T-helper 1 cell treated with Interleukin-12 subunit alpha and Interleukin-12 subunit beta and Interleukin-4 antibody, amounts not matched to agents 30 ng/mL and 1 ng/mL, for 36 hours (primary cell): ENCODE measurements at regions not wholly inside any gene's neighbourhood (a gene's known extent, or its start where the extent isn't known, plus 50 kb on each side); places are given as distances from the start of the nearest gene placed in this dataset.

ENCODE experiments used
- intact Hi-C: fragments of 100-400 bp; cut with micrococcal nuclease; formaldehyde crosslinking; loops from one replicate; pipeline ENCODE4 v1.15.1; 2024

- intact Hi-C loops: loop anchor here (1.0 to 2.0 kb wide), 5 partner anchors 417 to 1951 kb away; no protein-coding TSS in a partner anchor
Measured at GRCh38 chr5:50963971-50964745, 297.7 kb downstream of the PARP8 start.

DNA sequence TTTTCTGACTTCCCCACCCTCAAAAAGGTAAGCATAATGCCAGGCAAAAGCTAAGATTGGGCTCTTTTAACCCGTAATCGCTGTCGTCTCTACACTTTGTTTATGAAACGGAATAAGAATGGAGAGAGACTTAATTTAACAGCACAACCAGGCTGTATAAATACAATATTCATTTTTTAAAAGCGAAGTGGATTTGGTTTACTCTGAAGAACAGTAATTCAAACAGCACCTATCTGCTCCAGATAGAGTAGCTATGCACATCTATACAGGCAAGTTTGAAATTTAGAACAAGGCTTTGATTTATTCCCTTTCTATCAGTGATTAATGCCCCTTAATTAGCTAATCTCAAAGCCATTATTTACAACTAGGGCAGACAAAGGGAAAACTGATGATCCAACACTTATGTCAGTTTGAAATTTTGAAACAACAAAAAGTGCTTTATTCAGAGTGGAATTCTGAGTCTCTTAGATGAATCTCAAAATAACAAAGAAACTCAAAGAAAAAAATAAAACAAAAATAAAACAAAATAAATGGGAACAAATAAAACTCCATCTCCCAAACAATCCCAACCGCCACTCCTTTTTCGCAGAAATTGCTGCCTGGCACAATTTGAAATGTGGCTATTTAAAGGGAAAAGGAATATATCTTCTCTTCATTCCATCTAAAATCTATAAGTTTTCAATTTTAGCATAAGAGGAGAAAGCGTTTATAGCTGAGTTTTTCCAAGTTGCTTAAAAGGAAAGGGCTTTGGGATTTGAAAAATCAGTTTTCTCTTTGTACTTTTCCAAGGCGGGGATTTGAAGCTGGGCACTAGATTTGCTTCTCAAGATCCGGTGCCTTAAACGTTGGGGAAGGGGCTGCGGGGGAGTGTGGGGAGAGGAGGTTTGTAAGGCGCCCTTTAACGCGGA lies 298.6 kb downstream of the PARP8 start:
- intact Hi-C loops: loop anchor here (2.0 kb wide), 1 partner anchor 1950 kb away; no protein-coding TSS in a partner anchor

DNA sequence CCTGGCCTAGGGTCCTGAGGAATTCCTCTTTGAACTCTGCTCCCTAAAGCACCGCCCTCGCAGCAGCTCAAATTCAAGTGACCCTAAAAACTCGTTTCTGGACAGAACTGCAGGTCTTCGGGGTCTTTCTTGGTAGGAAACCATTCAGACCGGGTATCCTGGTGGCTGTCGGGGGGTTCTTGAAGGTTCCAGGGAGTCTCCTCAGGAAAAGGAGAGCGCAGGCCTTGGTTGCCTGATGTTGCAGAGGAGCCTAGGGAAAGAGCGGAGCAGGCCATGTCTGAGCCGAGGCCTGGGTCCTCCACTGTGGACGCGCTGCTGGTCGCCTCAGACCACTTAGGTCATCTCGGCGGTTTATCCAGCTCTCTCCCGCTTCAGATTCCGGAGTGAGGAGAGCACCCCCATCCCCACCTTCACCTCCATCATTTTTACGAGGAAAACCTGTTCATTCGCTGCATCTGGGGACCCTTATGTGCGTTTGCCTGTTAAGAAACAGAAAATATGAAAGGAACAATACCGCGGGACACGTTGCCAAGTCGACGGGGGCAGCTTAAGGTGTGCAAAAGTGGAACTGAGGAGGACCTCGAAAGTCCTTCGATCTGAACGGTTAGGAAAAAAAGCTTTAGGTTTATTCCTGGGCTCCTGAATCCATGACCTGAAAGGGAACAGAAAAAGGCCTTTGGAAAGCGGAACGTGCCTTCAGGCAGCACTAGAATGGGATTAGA lies 299.4 kb downstream of the PARP8 start:
- intact Hi-C loops: loop anchor here (2.0 kb wide), 1 partner anchor 1949 kb away; no protein-coding TSS in a partner anchor

- intact Hi-C loops: no loop called here
Measured at GRCh38 chr5:50967009-50967562, 300.6 kb downstream of the PARP8 start.

GRCh38 chr5:50967563-50968355 lies 301.3 kb downstream of the PARP8 start:
- intact Hi-C loops: no loop called here

DNA sequence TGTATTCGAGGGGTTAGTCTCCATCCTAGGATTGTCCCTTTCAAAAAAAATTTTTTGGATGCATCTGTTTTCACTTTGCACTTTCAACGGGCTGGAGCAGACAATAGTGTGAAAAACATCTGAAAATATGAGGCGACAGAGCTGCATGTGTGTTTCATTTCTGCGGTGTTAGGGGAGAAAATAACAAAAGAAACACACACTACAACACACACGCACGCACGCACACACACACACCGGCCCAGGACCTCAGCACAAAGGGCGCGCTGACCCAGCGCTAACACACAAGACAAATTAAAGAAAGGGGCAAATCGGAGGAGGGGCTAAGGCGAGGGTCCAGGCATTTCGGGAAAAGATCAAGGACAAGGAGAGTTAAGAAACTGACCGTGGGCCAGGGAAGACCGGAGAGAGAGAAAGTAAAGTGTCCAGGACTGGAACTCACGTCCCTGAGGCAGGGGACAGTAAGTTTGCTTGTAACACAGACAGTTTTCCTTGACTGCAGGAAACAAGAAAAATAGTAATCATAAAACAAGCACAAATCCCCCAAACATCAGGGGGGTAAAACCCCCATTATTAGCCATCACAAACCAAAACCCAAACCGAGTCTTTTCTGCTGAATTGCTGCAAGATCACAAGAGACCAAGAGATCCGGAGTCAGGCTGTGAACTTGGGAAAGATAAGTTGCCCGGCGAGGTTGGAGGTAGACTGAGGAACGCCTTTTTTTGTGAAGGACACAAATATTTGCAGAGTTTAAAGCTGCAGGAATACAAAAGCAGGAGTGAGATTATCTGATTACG lies 302.1 kb downstream of the PARP8 start:
- intact Hi-C loops: no loop called here

DNA sequence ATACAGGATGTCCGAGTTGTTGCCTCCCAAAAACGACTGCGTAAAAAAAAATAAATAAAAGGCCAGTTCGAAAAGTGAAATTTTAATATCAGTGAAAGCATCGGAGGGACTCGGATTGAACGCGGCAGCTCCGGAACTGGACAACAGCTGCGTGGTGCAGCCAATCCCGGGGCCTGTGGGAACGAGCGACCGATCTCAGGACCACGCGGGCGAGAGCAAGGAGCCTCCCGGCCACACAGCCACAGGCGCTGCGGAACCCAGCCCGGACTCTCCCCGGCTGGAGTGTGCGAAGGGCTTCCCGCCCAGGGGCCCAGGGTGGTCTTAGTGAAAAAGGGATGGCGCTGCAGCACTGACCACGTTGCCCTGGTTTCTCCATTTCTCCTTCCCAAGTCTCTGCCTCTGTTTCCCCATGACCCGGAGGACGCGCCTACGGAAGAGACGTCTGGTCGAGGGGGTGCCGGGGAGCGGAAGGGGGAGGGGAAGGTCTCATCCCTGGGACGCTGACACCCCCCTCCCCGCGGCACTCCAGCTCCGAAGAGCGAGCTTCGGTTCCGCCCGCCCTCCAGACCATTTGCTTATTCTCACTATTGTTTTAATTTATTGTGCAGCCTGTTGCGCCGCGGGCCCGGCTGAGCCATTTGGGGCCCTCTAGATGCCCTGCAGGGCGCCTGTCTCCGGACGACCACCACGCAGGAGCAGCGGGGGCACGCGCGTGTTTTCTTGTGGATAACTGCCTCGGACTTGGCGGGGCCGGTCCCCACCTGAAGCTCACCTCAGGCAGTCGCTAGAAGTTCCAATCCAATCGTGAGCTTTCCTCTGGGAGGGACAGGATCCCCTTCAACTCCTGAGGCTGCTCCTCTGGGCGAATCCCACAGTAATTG lies 303.0 kb downstream of the PARP8 start:
- intact Hi-C loops: no loop called here

GRCh38 chr5:50975840-50976239 lies 309.4 kb downstream of the PARP8 start:
- intact Hi-C loops: no loop called here

DNA sequence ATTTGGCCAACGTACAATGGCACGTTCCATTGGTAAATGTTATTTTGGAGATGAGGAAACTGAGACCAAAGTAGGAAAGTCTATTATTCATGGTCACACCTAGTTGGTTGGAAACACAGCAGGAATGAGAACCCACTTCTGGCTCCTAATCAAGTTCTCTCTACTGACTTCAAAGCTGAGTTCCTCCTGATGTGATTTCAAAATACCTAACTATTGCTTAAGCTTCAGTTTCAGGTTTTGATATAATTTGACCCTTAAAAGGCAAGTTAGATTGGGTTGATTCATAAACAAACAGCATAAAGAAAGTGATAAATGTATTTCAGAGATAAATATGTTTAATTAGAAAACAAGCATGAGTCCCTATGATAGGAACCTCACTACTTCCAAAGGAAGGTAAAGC lies 312.5 kb downstream of the PARP8 start:
- intact Hi-C loops: no loop called here

DNA sequence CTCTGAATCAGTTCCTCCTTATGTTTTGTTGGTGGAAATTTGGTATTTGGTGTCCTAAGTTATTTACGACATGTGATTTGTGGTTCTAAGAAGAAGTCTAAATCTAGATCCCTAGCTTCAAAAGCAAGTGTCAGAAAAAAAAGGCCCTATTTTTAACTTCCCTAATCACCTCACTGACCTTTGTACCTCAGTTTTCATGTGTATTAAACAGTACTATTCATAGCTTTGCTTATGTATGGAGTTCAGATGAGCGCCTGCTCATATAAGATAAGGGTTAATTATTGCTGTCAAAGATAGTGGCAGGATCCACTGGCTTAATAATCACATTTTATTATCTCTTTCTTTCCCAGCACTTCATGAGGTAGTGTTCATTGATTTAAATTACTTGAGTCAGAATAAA lies 318.2 kb downstream of the PARP8 start:
- intact Hi-C loops: no loop called here

- intact Hi-C loops: no loop called here
Measured at GRCh38 chr5:50990296-50990924, 324.0 kb downstream of the PARP8 start.

DNA sequence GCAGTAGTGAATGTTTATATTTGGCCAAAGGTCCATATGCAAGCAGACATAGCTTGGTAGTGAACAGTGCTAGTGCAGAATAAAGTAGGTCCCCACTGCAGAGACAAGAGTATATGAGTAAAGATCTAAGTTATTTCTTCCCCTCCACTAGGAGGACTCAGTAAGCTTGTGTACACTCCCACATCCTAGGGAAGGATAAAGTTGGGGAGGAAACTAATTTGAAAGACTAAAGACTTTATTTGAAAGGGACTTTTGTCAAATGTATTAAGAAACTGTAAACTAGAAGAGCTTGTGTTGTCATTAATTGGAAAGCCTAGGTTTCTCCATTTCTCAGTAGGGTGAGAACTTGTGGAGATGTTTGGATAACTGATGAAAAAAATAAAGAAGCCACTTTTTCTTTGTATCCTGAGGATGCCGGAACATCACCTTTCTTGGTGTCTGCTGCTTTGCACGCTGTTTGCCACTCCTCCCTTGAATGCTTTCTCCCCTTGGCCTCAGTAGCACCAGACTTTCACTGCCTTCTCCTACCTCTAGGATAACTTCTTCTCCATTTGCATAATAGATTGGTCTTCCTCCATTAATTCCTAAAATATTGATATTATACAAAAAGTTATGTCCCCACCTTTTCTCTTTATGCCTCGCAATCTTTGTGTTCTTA lies 329.0 kb downstream of the PARP8 start:
- intact Hi-C loops: no loop called here

DNA sequence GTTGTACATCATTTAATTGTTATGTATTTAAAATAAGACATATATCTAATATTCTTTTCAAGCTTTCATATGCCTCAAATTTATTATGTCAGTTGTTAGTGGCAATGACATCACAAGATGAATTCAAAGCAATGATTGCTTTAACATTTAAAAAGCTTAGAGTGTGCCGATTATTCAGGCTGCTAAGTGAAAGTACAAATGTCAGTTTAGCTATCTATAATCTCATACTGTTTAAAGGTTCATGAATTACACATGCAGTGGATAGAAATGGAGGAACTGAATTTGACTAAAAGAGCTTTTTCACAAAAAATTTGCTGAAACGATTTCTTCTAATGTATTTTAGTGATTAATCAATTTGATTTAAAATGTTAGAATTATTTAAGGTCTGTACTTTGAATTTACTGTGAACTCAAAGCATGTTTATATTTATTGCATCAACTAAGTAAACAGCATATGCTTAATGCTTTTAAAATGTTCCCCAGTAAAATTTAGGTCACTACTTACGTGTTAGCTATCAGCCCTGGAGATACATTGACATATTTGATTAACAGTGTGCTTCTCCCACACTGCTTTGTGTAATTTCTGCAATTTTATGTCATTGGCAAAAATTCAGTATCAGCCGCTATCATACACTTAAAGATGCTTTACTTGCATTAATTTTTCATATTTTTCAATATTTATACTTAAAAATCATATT lies 334.9 kb downstream of the PARP8 start:
- intact Hi-C loops: no loop called here

GRCh38 chr5:51002368-51002767 lies 335.9 kb downstream of the PARP8 start:
- intact Hi-C loops: no loop called here

DNA sequence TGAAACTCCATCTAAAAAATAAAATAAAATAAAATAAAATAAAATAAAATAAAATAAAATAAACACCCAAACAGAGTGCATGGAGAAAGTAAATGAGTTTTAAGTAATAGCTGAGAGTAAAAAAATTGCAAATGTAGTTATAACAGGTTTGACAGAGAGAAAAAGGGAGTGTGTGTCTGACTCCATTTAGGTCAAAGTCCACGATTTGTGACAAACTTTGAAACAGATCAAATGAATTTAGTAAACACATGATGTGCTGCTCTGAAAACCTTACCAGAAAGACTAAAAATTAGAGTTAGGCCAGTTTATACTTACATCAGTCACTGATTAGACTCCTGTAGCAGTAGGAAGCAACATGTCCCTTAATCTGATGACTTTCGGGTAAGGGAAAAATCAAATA lies 346.6 kb downstream of the PARP8 start:
- intact Hi-C loops: no loop called here

DNA sequence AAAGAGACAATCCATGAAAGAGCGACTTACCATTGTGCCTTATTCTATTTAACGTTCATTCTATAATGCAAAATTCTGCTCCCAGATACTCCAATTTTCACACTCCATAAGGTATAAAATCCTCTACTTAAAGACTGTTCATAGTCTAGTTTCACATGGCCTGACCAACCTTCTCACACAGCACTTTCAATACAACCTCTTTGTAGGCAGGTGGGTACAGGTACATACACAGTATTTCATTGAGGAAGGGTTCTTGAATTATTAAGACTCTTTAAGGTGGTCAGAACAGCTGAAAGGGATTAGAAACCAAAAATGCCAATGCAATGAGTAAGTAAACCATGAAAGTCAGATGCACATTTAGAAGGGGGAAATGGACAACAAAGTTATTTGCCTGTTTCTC lies 352.0 kb downstream of the PARP8 start:
- intact Hi-C loops: no loop called here

DNA sequence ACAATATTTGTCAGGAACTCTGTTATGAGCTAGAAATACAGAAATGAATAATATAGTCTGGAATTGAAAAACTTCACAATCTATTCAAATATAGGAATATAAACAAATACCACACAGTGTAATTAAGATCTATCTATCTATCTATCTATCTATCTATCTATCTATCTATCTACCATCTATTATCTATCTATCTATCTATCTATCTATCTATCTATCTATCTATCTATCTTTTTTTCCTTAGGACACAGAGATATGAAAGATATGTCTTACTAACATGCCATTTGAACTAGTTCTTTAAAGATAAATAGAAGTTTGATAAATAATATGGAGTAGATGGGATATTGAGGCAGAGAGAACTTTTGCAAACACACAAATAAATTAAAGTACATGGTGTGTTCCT lies 357.8 kb downstream of the PARP8 start:
- intact Hi-C loops: no loop called here
